HG03378 (cell line): ENCODE measurements at regions not wholly inside any gene's neighbourhood (a gene's known extent, or its start where the extent isn't known, plus 50 kb on each side); places are given as distances from the start of the nearest gene placed in this dataset.

Source experiments
- ATAC-seq: cut with Tn5 transposase; IDR thresholded peaks from one replicate; pipeline ENCODE4 v1.9.1; 2021; ENCODE audit warnings: mild to moderate bottlenecking, moderate library complexity; ENCODE audit not compliant: unreplicated experiment

DNA sequence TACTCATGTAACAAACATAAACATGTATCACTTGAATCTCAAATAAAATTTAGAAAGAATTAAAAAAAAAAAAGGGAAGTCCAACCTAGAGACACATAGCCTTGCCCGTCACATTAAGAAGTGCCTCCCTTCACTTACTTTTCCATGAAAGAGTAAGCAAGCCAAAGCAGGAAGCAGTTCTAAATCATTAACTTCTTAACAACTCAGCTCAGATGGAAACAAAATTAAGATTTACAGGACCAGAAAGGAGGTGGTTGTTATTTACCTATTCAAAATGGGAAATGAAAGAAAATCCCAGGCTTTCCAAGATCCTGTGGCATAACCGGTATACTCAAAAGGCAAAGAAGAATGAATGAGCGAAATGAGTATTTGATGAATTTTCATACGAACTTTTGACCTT is 258.6 kb upstream of the DCN start:
- no peak for ATAC-seq

DNA sequence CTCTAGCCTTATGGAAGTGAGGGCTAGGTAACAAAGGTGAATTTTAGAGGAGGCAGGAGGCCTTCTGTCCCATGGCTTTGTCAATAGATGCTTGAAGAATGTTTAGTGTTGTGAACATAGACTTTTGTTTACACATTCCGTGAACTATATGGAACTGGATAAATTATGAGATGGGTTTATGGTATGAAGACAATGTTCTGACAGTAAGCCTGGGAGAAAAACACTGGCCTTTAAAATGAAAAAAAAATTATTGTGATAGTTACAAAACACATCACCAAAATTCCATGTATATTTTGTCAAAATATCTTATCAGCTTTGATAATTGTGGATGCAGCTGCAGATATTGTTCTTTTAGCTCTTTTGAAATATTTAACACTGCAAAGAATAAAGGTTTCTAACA is 251.5 kb upstream of the DCN start:
- no peak for ATAC-seq

DNA sequence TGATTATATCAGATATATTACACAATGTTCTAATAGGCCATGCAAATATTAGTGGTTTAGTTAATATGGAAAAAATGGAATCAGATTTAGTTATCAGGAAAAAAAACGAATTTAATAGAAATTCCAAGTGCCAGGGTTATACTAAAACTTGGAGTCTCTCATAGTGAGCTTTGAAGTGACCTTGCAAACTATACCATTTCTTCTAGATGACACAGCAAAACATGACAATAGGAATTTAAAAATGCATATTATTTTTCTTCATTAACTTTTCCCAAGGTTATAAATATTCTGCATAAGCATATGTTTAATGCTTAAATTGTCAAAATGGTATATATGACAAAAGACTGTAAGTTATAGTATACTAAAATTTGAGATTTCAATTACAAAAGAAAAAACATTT is 250.1 kb upstream of the DCN start:
- no peak for ATAC-seq

DNA sequence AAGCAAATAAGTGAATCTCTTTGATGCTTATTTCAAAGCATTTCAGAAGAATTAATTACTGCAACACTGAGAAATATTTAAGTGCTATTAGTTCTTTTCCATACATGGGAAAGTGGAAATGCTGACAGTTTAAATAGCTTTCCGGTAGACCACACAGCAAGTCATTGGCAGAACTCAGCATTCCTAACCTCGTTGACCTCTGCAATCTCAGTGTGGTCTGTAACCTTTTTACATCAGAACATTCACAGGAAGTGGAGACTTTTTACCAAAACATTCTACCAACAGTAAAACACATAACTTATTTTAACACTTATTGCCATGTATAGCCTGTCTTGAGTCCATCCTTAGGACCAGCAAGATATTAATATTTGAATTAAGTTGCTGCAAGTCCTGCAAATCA is 249.5 kb upstream of the DCN start:
- ATAC-seq = no peak

DNA sequence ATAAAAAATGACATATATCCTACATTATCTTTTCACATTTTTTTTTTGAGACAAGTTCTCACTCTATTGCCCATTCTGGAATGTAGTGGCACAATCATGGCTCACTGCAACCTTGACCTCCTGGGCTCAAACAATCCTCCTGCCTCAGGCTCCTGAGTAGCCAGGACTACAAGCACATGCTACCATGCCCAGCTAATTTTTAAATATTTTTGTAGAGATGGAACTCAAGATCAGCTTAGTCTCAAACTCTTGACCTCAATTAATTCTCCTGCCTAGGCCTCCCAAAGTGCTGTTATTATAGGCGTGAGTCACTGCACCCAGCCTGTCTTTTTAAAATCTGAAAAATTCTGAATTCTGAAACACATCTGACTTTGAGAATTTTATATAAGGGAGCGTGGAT is 241.9 kb upstream of the DCN start:
- no peak for ATAC-seq

DNA sequence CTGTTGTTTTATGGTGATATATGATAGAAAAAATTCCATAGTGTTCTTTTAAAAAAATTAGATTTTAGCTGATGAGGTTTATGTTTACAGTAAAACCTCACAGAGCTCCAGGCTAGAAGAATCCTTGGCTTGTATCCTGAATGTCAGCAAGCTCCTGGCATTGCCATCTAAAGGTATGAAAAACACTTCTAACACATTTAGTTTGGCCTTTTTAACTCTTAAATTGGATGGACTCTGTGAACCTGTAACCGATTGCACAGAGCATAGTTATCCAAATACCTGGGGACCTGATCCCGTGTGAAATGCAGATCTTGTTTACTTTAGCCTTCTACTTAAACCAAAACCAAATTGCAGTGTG is 241.1 kb upstream of the DCN start:
- no peak for ATAC-seq

DNA sequence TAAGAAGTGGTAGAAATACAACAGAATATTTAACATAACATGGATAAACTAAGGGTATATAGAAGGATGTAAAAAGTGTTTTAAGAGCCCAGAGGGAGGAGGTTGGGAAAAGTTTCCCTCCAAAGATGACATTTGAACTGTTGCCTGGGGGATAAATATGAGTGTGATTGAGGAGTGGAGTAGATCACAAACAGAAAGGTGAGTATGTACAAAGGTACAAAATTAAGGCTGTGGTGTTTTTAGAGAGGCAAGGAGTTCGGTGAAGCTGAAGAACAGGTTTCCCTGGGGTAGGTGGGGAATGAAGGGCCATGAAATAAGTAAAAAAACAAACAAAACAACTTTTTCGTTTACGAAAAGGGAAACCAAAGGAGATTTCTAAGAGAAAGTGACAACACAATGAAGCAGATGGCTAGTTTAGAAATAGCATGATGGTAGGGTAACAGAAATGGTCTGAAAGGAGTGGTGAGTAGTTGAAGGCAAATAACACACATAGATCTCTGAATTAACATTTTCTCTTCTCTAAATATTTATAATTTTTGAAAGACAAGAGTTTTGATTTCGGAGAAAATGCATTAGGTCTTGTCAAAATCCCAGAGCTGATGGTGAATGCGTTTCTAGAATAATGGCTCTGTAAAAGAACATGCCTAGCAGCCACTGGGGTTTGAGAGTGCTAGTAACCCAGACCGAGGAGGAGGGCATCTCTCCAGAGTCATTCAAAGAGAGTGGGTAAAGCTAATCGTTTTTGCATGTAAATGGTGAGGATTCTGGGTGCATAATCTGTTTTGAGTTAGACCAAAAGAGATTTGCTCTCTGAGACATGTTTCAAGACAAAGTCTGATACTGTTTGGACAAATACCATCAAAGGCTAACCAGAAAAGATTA is 240.4 kb upstream of the DCN start:
- ATAC-seq = no peak

DNA sequence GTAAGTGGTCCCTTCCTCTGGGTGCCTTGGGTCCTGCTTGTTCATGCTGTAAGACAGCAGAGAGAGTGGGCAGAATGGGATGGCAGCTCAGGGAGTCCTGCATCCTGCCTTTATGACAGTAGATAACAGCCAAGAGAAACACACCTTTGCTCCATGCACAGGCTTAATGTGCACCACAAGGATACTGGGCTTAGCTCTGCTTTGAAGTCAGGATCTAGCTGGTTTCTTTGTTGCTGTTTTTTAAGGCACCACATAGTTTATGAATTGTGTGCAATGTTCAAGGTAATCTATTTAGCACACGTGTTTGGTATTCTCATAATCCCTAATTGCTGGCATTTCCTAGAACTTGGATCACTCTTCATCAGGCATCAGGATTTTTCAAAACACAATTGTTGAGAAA is 239.5 kb upstream of the DCN start:
- no peak for ATAC-seq

DNA sequence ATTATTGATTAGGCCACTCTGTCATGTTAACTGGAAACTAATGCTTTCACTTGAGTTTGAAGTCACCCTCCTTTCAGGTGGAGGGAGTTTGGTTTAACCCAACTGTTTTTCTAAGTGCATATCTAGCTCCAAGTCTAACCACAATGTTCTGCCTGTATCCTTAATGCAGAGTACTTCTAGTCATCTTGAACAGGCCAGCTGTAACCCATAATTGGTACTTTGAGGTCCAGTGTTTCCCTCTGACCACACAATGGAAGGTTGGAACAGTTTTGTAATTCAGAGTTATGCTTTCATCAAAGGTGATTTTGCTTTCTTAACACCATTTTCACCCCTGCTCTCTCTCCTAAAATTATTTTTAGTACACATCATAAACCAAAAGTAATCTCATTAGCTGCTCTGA is 237.2 kb upstream of the DCN start:
- ATAC-seq = no peak

DNA sequence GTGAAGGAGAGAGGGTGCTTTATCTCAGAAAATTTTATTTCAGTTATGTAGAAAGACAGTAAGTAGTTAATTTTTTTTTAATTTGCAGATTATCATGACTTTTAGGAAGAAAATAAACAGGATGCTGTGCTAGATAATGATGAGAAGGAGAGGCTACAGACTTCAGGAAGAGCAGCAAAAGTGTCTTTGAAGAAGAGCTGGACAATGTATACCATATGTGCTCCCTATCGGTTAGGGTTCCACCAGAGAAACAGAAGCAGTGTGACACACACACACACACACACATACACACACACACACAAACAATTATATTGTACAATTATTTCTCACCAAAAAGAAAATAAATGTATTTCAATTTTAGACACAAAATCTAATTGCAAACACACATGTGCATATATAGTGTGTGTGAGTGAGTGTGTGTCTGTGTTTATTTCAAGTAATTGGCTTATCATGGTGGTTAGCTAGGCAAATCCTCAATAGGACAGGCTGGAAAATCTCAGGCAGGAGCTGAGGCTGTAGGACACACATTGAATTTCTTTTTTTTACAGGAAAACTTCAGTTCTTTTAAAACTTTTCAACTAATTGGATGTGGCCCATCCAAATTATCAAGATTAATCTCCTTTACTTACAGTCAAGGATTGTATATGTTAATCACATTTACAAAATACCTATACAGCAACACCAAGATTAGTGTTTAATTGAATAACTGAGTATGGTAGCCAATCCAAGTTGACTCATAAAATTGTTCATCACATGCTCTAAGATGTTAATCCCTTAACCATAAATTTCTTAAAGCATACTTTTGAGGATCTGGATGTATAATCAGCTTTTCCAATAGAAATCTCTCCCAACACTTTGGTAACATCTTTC is 235.8 kb upstream of the DCN start:
- ATAC-seq = no peak

DNA sequence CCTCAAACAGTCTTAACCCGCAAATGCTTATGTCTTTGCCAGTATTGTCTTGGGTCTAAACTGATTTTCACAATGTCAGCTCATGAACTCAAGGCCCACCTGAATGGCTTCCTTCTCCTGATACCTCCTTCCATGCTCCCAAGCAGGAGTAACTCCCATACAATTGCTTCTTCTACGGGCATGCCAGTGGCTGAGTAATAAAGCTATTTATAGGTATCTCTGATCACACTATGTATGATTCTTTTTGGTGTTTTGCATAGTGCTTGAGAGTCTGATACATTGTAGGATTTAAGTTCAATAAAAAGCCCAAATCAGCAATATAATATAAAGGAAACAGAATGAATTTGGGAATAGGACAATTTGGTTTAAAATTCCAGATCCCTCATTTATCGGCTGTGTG is 235.0 kb upstream of the DCN start:
- no peak for ATAC-seq

DNA sequence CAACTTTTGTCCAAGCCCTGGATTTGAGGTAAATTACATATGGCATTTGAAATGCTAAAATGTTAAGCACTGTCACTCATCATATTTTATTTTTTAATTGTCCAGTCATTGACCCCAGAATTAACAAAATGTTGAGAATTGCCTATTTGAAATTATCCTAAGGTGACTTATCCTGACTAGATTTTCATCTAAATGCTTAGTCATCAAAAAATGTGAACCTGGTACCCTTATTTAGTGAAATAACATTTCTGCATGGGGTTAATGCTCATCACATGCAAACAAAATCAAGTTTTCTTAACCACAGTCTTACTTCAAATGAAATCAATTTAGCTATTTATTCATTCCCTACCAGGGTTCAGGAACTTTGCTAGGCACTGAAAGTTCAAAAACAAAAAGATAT is 232.0 kb upstream of the DCN start:
- no peak for ATAC-seq

DNA sequence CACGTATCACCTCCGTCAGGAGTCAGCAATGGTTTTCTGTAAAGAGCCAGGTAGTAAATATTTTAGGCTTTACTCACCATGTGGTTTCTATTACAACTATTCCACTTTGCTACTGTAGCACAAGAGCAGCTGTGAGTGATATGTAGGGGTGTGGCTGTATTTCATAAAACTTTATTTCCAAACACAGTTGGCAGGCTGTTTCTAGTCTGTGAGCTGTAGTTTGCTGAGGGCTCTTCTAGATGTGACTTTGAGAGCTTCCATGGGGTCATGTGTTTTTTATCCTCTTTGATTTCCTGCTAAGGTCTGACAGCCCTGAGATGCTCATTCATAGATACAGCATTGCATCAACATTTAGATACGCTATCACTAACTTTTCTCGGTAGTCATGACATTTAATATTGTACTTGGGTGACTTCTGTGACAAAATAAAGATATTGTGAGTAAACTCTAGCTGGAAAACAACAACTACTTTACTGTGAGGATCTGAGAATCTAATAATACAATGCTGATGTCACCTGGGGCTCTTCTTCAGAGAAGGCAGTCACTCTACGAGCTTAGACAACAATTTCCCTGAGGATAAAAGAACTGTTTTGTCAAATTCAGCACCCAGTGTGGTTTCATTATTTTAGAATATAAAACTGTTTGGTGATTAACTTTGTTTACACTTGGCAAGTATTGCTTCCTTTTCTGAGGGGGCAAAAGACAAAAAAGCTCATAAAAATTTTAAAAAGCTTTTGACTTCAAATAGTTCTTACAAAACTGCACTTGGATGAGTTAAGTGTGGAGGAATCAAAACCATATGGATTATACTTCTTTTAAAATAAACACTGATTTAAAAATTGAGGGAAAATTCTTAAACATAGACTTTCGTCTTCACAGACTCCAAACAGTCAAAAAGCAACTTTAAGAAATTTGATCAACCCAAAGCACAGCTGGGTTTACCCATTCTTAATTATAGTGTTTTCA is 231.2 kb upstream of the DCN start:
- no peak for ATAC-seq

DNA sequence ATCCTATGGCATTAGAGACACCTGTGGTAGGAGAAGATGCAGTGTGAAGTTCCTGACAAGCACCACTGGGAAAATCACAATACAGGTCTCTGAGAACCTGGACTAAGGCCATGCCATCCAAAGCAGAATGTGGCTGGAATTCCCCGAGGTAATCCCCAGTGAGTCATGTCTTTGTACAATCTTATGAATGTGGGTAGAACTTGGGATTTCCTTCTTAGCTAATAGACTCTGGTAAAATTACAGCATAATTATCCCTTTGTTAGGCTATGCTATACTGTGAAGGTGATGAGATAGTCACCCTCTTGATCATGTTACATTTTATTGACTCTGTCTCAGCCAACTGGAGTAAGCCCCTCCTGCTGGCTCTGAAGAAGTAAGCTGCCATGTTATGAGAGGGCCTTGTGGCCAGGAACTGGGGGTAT is 224.3 kb upstream of the DCN start:
- ATAC-seq = peak; percentile 80

DNA sequence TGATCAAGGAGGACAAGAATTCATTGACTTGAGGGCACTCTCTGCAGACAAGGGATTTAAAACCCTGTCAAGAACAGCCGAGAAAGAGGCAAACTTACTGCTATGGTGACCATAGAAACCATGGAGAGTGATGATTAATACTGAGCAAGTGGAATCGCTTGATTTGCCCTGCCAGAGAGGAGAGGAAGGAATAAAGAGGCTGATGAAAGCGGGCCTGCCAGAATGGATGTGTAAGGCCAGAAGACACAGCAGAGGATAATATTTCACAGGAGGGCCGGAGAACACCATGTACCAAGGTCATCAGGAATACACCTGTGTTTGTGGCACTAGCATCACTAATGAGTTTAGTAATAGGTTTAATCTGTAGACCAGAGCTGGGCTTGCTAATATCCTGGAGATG is 221.8 kb upstream of the DCN start:
- no peak for ATAC-seq

DNA sequence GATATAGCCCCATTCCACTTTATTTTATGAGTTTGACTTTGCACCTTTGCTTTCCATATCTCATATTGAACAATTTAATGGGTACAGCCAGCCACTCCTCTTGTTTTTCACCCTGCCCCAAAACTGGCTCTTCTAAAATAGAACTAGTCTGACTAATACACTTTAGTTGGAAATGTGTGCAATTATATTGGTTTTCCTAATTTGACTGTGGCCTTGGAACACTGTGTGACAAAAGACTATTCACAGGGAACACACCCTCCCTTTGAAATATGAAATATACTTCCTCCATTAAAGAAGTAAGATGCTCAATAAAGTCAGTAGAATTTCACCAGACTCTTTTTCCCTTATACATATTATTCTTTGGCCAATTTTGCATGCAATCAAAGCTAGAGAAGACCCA is 218.6 kb upstream of the DCN start:
- ATAC-seq = no peak

DNA sequence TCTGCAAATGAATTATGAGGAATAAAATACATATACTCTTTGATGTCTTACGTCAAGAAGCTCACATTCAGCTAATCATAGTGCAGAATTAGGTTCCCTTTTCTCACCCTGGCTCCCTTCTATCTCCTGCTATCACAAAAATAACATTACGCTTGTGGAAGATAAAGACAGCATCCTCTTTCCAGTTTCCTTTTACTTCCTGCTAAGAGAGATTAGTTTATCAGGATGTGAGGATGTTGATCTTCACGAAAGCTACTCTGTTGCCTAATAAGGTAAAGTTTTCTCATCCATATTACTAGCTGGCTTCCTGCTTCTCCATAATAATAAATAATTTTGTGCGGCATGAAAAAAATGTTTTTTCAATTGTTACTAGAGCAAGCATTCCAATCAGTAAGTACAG is 217.7 kb upstream of the DCN start:
- no peak for ATAC-seq

DNA sequence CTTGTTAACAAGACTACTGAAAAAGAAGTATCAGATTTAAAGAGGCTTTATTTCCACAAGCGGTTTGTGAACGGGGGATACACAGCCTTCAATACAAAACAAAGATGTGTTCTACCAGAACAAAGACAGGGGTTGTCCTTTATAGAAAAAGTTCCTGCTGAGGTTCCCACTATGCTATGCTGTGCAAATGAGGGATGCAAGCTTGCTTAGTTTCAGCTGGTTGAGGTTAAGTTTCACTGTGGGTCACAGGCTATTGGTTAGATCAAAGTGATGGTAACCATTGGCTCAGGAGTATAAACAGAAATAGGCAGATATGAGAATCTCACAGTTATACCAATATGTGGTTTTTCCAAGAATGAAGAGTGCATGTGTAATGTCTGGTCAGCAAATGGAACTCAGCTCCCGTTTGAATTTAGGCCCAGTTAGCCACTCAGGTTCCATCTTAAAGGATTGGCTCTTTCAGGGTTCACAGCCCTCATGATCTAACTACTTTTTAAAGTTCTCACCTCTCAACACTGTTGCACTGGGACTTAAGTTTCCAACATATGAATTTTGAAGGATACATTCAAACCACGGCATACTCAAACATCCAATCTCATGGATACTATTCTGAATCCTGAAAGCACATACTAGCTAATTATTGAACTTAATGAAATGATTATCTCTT is 215.4 kb upstream of the DCN start:
- ATAC-seq = no peak

DNA sequence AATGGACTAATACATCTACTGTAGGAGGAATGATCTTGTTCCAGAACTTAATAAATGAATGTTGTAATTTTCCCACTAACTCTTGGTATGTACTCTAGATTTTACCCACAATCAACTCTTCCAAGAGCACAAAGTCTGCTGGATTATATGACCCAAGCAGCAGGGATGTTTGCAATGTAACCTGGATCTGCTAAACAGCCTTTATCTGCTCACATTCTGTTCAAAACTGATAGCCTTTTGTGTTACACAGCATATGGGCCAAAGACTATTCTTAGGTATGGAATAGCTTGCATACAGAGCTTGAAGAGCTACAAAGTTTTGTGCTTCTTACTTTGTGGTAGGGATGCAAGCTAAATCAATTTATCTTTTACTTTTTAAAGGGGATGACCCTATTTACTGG is 213.7 kb upstream of the DCN start:
- ATAC-seq = no peak

DNA sequence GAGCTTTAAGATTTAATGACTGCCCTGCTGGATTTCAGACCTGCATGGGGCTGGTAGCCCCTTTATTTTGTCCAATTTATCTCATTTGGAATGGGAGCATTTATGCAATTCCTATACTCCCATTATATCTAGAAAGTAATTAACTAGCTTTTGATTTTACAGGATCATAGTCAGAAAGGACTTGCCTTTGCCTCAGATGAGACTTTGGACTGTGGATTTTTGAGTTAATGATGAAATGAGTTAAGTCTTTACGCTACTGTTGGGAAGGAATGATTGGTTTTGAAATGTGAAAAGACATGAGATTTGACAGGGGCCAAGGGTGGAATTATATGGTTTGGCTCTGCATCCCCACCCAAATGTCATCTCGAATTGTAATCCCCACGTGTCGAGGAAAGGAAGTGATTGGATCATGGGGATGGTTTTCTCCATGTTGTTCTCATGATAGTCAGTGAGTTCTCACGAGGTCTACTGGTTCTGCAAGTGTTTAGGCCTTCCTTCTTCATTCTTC is 213.1 kb upstream of the DCN start:
- no peak for ATAC-seq
